ENCODE measurements at regions not wholly inside any gene's neighbourhood (a gene's known extent, or its start where the extent isn't known, plus 50 kb on each side); places are given as distances from the start of the nearest gene placed in this dataset.

DNA sequence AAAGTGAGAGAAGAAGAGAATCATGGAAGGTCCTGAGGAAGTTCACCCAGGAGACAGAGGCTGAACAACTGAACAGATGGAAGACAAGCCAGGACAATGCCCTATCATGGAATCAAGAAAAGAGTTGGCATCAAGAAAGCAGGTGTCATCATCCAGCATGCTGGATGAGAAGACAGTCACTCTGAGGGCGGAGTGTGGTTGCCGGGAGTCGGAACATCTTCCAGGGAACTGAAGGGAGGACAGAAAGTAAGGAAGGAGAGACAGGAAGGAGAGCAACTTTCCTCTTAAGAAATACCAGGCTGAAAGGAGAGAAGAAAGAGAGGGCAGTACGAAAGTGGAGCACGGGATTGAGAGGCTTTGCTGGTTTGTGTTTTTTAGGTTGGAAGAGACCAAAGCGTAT, 654.5 kb upstream of the CELF2 start:
- no peak for DNase-seq (ENCODE audit: low read depth)

DNA sequence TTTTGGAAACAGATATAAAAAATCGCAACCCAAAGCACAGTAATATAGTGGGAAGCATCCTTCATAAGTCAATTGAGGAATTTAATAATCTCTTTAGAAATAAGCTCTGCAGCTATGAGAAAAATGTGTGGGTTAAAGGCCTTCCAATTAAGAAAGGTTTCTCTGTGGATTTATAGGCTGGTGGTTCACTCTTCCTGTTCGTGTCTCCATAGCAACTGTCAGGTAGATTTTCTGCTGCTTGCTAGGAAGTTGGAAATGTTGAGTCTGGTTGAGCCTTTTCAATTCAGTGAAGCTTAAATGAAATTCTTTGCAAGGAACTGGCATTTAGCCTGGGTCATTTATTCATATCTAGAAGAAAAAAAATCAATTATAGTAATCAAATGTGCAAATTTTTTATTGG, 652.8 kb upstream of the CELF2 start:
- DNase-seq (ENCODE audit: low read depth) = no peak

DNA sequence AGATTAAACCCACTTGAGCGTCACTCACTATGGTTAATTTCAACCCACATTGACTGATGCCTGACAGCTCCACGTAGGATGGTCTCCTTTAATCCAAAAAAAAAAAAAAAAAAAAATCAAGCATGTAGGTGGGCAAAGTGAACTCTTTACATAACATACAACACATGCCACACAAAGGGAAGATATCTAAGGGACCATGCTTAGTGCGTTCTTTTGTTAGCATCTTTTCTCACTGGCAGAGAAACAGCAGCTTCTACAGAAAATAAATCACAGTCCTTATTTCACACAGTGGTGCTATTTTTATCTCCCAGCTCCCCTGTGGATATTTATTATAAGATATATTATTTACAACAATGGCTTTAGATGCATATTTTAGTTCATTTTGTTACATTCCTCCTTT, 652.0 kb upstream of the CELF2 start:
- DNase-seq (ENCODE audit: low read depth) = no peak

GRCh38 chr10:10366836-10367235, 650.8 kb upstream of the CELF2 start:
- DNase-seq (ENCODE audit: low read depth) = no peak

GRCh38 chr10:10367264-10367663, 650.4 kb upstream of the CELF2 start:
- DNase-seq (ENCODE audit: low read depth) = no peak

- no peak for DNase-seq (ENCODE audit: low read depth)
Observed at GRCh38 chr10:10368951-10369576, 648.6 kb upstream of the CELF2 start.

- no peak for DNase-seq (ENCODE audit: low read depth)
Observed at GRCh38 chr10:10385831-10386230, 631.8 kb upstream of the CELF2 start.

DNA sequence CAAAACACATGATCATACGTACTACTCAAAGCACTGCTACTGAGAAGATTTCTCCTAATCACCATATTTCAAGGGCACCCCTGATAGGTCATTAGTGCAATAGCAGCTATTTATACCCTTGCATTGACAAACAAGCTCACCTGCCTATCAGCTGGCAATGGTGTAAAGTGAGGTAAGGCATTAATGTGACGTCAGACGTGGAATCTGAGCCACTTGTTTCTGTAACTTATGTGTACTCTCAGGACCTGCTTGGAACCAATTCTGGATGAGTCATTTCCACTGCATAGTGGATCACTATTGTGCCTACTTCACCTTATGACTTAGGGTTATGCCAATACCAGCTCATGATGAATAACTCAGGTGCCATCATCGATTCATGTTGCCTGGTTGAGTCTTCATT, 628.5 kb upstream of the CELF2 start:
- DNase-seq (ENCODE audit: low read depth) = no peak

DNA sequence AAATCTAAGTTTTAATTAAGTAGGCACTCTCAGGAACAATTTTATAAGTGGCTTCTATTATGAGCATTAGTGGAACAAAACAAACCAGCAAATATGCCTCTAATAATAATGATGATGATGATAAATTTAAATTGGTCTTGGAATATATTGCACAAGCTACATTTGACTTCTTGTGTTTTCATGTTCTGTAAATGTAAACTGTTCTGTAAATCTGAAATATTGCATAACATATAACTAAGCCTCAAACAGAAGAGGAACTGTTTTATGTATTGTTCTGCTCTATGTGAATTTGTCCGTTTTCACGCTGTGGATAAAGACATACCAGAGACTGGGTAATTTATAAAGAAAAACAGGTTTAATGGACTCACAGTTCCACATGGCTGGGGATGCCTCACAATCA, 625.2 kb upstream of the CELF2 start:
- DNase-seq (ENCODE audit: low read depth) = no peak

DNA sequence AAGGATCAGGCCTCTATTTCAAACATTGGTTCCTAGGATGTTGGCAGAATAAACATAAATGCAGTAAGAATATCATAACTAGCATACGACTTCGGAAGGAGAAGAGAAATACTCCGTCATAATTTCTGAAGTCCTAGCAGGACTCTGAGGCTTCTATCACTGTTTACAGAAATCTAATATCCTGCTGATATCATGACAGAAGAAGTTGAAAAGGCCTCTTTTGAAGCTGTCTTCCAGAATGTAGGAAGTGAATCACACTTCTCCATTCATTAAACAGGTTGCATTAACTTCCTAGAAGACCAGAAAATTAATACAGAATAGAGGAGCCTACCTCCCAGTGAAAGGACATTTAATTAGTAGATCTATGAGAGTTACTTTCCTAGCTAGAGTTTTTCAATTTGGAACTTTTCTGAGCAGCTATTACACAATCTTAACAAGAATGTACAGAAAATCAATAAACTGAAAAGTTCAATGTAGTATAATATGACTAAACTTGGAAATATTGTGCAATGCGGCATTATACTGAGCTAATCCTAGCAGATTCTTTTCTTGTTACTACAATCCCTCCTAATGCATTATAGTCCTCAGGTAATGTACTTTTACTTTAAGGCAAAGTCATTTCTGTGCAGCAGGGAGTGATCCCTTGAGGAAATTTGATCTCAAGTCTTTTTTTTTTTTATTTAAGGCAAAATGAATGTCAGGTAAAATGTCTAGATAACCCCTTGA, 622.6 kb upstream of the CELF2 start:
- no peak for DNase-seq (ENCODE audit: low read depth)

DNA sequence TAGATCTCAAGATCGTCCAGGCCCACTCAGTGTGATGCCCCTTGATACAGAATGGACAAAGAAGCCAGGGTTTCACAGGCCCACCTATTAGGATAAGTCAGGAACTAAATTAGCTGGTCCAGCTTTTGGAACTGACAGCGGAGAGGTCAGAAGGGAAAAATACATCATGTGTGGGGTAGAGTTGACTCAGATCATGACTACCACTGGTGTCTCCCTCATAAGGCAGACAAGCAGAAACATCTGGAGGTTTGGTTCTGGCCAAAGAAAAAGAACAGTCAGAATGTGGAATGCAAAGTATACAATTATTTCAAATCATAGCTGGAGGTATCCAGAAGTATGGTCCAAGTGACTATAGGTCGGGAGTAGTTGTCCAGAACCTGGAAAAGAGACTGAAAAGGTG, 621.1 kb upstream of the CELF2 start:
- no peak for DNase-seq (ENCODE audit: low read depth)

DNA sequence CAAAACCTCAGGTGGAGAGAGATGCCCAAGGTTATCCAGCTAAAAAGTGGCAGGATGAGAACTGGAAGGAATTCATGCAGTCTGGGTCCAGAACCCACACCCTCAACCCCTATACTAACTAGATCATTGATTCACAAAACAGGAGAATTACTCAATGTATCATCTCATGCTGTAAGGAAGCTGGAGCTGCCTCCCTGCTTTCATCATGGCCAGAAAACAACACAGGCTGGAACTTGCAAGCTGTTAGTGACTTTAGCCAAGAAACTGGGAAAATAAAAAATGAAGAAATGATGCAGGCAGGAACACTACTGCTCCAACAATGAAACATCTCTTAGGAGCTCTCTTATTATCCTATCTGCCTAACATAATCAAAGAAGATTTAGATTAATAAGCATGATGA, 619.8 kb upstream of the CELF2 start:
- DNase-seq (ENCODE audit: low read depth) = no peak

DNA sequence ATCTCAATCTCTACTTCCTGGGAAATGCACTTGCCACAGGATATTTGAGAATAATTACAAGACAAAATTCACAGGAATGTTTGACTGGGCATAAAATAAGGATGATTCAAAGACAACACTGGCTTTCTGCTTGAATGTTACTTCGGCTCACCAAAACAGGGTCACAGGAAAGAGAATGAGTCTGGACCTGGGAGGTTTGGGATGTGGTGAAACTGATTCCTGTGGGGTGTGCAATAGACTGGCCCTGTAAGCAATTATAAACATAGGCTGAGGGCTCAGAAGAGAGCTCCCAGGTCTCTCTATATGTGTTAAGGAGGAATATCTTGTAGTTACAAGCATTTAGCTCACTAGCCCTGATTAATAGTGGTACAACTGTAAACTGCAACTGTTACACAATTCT, 613.9 kb upstream of the CELF2 start:
- DNase-seq (ENCODE audit: low read depth) = peak; percentile 36

DNA sequence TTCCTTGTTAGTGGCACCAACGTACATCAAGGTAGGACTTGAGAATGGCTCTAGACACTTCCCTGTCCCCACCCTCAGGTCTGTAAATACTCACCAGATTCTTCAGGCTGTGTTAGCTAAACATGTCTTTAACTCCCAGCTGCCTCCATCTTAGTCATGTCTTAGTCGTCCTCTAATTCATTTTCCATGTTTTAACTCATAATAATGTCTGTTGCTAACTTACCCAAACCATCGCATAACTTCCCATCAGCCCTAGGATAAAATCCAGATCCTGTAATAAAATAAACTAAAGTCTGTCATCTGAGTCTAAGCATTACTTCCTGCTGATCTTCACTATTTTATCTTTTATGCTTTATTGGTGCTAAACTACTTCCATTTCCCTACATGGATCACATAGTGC, 600.0 kb upstream of the CELF2 start:
- DNase-seq (ENCODE audit: low read depth) = no peak

GRCh38 chr10:10418387-10418786, 599.3 kb upstream of the CELF2 start:
- no peak for DNase-seq (ENCODE audit: low read depth)

DNA sequence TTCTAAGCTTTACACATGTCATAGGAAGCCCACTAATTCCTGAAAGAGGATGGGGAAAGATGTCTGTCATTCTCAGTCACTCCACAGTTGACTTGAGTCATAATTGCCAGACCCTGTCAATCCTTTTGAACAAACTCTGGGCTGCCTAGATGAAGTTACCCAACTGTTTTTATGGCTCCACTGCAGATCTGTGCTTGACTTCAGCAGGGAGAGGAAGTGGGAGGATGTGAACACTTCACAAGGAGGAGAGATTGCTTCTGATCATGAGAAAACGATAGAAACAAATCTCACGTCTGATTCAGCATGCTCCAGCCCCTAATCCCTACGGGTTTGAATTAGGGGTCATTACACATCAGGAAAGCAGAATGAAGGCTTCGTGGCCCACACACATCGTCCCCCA, 596.6 kb upstream of the CELF2 start:
- no peak for DNase-seq (ENCODE audit: low read depth)

- DNase-seq (ENCODE audit: low read depth) = no peak
Observed at GRCh38 chr10:10431422-10432066, 586.1 kb upstream of the CELF2 start.

GRCh38 chr10:10432296-10433035, 585.2 kb upstream of the CELF2 start:
- no peak for DNase-seq (ENCODE audit: low read depth)

GRCh38 chr10:10434312-10434711, 583.4 kb upstream of the CELF2 start:
- no peak for DNase-seq (ENCODE audit: low read depth)

- no peak for DNase-seq (ENCODE audit: low read depth)
Observed at GRCh38 chr10:10437886-10438285, 579.8 kb upstream of the CELF2 start.

DNA sequence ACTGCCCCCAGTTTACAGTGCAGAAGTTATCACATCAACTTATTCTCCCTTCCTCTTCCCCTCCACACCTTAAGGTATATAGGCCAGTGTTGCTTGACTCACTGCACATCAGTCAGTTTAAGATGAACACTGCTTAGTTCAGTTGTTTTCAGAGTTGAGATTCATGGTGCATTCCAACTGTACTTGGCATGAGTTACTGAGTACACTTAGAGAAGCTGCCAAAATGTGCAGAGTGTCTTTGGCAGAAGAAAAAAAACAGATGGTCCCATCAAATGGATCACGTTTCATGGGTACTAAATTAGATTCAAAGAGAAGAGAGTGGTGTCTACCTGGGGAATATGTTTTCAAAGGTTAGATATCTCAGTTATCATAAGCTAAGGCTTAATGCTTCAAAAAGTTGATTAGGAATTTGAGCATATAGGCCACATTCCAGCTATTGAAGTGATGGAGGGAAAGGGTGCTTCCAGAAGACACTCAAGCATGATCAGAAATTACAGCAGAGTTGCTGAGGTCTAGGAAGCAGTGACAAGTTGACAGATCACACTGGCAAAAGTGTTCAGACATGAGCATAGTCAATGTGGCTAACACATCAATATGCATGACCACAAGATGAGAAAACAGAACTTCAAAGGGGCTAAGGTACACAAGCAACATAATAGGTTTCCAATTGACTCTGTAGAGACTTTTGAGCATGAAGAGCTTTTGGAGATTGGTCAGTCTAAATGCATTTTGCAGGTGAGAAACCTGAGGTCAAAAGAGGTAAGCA, 579.2 kb upstream of the CELF2 start:
- DNase-seq (ENCODE audit: low read depth) = no peak

DNA sequence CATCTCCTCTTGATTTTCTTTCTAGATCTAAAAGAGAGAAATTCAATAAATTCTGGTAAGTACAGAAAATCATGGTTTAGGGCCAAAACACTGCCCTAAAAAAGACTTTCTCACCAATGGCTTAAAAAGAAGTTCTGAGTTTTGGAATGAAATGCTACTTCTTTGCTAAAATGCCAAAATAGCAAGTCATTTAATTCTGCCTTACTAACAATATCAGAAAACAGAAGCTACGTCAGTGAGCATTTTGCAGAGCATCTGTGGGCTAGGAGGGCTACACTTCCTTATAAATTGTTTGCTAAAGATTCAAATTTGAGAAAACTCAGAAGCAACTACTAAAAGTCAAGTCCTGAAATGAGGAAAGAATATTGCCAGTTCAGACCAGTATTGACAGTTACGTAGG, 560.8 kb upstream of the CELF2 start:
- DNase-seq (ENCODE audit: low read depth) = no peak
